ENCODE measurements at regions not wholly inside any gene's neighbourhood (a gene's known extent, or its start where the extent isn't known, plus 50 kb on each side); places are given as distances from the start of the nearest gene placed in this dataset.

DNA sequence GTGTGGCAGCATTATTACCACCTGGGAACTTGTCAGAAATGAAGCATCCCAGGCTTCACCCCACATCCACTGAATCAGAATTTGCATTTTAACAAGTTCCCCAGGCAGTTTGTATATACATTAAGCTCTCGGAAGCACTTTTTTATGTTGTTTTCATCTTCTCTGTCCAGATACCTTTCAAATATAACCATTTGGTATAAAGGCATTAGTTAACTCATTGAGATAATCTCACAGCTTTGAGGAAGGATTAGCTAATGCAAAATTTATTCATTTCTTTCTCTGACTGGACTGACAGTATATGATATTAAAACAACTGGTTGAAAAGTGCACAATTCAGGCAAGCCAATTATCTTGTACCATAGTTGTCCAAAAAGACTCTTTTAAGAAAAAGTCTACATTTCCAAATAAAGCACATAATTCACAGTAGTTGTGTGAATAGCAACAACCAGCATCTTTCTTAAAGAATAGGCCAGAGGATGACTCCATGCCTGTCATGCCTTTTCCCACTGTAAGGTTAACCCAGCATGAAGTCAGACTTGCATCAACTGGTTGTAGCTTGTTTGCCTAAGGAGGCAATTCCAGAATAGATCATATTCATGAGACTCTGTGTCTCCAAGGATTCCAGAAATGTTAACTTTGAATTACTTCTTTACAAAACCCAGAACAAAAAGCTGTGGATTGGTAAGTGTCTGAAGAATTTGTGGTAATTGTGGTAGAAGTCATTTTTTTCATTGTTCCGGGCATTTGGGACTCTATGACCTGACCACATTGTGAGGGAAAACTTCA lies 254.3 kb upstream of the SESN3 start:
- peaks cover 3% of the 10 kb centered on the region for H3K36me3 Mint-ChIP-seq (ENCODE audit: low read depth)
- H3K9me3 Mint-ChIP-seq = peaks cover 5% of the 10 kb centered on the region
- no peak for DNase-seq (ENCODE audit: low read depth, low spot score)
- TF ChIP-seq, protein P1, sequence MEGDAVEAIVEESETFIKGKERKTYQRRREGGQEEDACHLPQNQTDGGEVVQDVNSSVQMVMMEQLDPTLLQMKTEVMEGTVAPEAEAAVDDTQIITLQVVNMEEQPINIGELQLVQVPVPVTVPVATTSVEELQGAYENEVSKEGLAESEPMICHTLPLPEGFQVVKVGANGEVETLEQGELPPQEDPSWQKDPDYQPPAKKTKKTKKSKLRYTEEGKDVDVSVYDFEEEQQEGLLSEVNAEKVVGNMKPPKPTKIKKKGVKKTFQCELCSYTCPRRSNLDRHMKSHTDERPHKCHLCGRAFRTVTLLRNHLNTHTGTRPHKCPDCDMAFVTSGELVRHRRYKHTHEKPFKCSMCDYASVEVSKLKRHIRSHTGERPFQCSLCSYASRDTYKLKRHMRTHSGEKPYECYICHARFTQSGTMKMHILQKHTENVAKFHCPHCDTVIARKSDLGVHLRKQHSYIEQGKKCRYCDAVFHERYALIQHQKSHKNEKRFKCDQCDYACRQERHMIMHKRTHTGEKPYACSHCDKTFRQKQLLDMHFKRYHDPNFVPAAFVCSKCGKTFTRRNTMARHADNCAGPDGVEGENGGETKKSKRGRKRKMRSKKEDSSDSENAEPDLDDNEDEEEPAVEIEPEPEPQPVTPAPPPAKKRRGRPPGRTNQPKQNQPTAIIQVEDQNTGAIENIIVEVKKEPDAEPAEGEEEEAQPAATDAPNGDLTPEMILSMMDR (conservative IDR thresholded peaks at IDR 0.05) = no peak
- no peak overlapping the region for H3K4me3 Mint-ChIP-seq
- no peak overlapping the region for H3K27ac Mint-ChIP-seq (ENCODE audit: unreplicated experiment)
- peaks cover 3% of the 10 kb centered on the region for H3K4me1 Mint-ChIP-seq
- H3K27me3 Mint-ChIP-seq (ENCODE audit: low read depth) = no peaks in the 10 kb centered on the region

DNA sequence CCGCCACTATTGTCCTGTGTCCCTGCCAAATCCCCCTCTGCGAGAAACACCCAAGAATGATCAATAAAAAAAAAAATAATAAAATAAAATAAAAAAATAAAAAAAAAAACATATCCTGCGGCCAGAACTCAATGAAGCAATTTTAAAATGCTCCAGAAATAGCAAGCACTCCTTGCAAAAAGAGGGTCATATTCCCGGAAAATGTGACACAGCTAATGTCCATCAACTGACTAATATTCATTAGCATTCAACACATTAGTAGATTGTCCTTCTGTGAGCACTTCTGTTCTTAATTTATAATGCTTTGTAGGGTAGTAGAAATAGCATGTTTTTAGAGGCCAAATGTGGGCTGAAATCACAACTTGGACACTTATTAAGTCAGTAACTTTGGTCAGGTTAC lies 252.3 kb upstream of the SESN3 start:
- Mint-ChIP-seq H3K27ac (ENCODE audit: unreplicated experiment) (no peak overlapping the region), H3K4me1 (peaks cover 3% of the 10 kb centered on the region), H3K27me3 (ENCODE audit: low read depth) (no peaks in the 10 kb centered on the region), H3K9me3 (peaks cover 2% of the 10 kb centered on the region), H3K4me3 (no peak overlapping the region), H3K36me3 (ENCODE audit: low read depth) (peaks cover 3% of the 10 kb centered on the region)
- TF ChIP-seq, protein P1 (conservative IDR thresholded peaks at IDR 0.05) = no peak
- DNase-seq (ENCODE audit: low read depth, low spot score) = no peak

DNA sequence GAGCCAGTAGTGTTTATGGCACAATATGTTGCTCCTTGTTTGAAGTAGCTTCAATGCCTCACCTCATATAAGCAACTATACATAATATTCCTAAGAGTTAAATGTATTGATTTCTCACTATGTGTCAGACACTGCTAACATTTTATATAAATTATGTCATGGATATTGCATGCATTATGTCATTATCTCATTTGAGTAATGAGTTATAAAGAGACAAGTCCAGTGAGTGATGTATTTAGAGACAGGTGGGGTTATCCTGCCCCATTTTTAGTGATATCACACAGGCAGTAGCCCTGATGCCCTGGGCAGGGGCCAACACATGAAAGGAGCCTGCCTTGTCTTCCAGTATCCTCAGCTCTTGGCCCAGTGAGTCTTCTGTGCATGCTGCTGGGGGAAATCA lies 247.0 kb upstream of the SESN3 start:
- Mint-ChIP-seq H3K9me3 (no peaks in the 10 kb centered on the region), H3K27me3 (ENCODE audit: low read depth) (no peaks in the 10 kb centered on the region), H3K36me3 (ENCODE audit: low read depth) (no peaks in the 10 kb centered on the region), H3K4me3 (no peak overlapping the region), H3K27ac (ENCODE audit: unreplicated experiment) (no peak overlapping the region), H3K4me1 (no peaks in the 10 kb centered on the region)
- no peak for DNase-seq (ENCODE audit: low read depth, low spot score)
- TF ChIP-seq, protein P1 (conservative IDR thresholded peaks at IDR 0.05) = no peak

DNA sequence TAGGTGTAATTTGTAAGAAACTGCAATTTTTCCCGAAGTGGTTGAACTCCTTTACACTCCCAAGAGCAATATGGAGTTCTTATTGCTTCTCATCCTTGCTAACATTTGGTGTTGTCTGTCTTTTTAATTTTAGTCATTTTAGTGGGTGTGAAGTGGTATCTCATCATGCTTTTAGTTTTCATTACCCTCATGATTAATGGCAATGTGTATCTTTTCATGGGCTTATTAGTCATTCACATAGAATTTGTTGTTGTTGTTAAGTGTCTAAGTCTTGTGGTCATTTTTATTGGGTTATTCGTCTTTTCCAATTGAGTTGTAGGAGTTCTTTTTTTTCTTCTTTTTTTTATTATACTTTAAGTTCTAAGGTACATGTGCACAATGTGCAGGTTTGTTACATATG lies 238.3 kb upstream of the SESN3 start:
- no peaks in the 10 kb centered on the region for H3K36me3 Mint-ChIP-seq (ENCODE audit: low read depth)
- H3K27me3 Mint-ChIP-seq (ENCODE audit: low read depth) = no peaks in the 10 kb centered on the region
- no peak for DNase-seq (ENCODE audit: low read depth, low spot score)
- H3K9me3 Mint-ChIP-seq = no peaks in the 10 kb centered on the region
- no peak overlapping the region for H3K27ac Mint-ChIP-seq (ENCODE audit: unreplicated experiment)
- TF ChIP-seq, protein P1 (conservative IDR thresholded peaks at IDR 0.05) = no peak
- H3K4me1 Mint-ChIP-seq = no peaks in the 10 kb centered on the region
- no peak overlapping the region for H3K4me3 Mint-ChIP-seq

DNA sequence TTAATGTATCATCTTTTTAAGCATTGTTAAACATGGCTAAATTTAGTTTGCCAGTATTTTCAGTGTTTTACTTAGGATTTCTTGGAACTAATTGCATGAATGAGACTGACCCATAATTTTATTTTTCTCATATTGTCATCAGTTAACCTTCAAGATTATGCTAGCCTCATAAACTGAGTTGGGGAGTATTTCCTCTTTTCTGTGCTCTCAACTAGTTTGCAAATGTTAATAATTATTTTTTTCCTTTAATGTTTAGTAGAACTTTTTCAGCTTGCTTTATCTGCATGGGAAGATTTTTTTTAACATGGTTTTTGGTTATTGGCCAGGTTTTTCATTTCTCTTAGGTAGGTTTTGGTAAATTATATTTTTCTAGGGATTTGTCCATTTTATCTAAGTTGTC lies 235.4 kb upstream of the SESN3 start:
- TF ChIP-seq, protein P1 (conservative IDR thresholded peaks at IDR 0.05) = no peak
- Mint-ChIP-seq H3K9me3 (peaks cover 7% of the 10 kb centered on the region), H3K27ac (ENCODE audit: unreplicated experiment) (no peak overlapping the region), H3K4me1 (no peaks in the 10 kb centered on the region), H3K4me3 (no peak overlapping the region), H3K27me3 (ENCODE audit: low read depth) (no peaks in the 10 kb centered on the region), H3K36me3 (ENCODE audit: low read depth) (no peaks in the 10 kb centered on the region)
- no peak for DNase-seq (ENCODE audit: low read depth, low spot score)
